HUES48 (cell line): ENCODE measurements at regions not wholly inside any gene's neighbourhood (a gene's known extent, or its start where the extent isn't known, plus 50 kb on each side); places are given as distances from the start of the nearest gene placed in this dataset.

Experiments used
- H3K27ac ChIP-seq: one replicate; pipeline ENCODE4 v1.7.0; 2013; ENCODE audit warnings: low read depth, low read length, inconsistent platforms
- H3K27me3 ChIP-seq: 2 replicates; pipeline ENCODE4 v1.6.1; 2013; ENCODE audit warnings: mild to moderate bottlenecking, low read length; ENCODE audit not compliant: control insufficient read depth, insufficient read depth
- H3K36me3 ChIP-seq: 2 replicates; pipeline ENCODE4 v1.6.1; 2013; ENCODE audit warnings: low read length; ENCODE audit not compliant: control insufficient read depth, insufficient read depth
- H3K4me1 ChIP-seq: 2 replicates; pipeline ENCODE4 v1.6.1; 2013; ENCODE audit warnings: mild to moderate bottlenecking, low read length; ENCODE audit not compliant: control insufficient read depth, insufficient read depth
- H3K4me3 ChIP-seq: 2 replicates; pipeline ENCODE4 v1.5.1; 2013; ENCODE audit warnings: mild to moderate bottlenecking, low read depth, low read length
- H3K9ac ChIP-seq: 2 replicates; pipeline ENCODE4 v1.6.1; 2013; ENCODE audit warnings: mild to moderate bottlenecking, low read depth, low read length, moderate library complexity
- H3K9me3 ChIP-seq: 2 replicates; pipeline ENCODE4 v1.6.1; 2013; ENCODE audit warnings: low read length; ENCODE audit not compliant: control insufficient read depth, insufficient read depth

GRCh38 chr9:28365728-28366127, 792.4 kb upstream of the C9orf72 start:
- H3K36me3 ChIP-seq: no peaks in the 10 kb centered on the region
- no peaks in the 10 kb centered on the region for H3K27me3 ChIP-seq
- no peak overlapping the region for H3K27ac ChIP-seq
- H3K9me3 ChIP-seq: no peaks in the 10 kb centered on the region
- no peak overlapping the region for H3K9ac ChIP-seq
- H3K4me1 ChIP-seq: peaks cover 12% of the 10 kb centered on the region
- no peak overlapping the region for H3K4me3 ChIP-seq

DNA sequence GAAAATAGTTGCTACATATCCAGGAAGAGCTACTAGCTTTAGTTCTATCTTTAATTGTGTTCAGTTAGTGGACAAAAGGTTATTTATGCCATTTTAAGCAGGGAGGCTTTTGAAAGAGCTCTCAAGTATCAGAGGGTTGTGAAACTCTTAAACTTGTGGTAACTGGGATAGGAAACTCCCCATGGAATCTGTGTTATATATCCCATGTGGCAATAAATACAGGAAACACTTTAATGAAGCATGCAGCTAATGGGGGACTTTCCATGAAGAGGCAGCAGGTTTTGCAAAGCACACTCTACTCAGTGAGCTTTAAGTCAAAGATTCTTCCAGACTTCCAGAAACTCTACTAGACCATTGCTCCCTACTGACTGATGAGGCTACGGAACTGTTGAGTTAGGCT, 805.0 kb upstream of the C9orf72 start:
- H3K9me3 ChIP-seq: no peaks in the 10 kb centered on the region
- no peak overlapping the region for H3K9ac ChIP-seq
- H3K4me3 ChIP-seq: no peak overlapping the region
- H3K36me3 ChIP-seq: no peaks in the 10 kb centered on the region
- no peak overlapping the region for H3K27ac ChIP-seq
- no peaks in the 10 kb centered on the region for H3K4me1 ChIP-seq
- no peaks in the 10 kb centered on the region for H3K27me3 ChIP-seq

- H3K4me1 ChIP-seq: no peaks in the 10 kb centered on the region
- H3K4me3 ChIP-seq: no peak overlapping the region
- H3K9me3 ChIP-seq: no peaks in the 10 kb centered on the region
- H3K9ac ChIP-seq: no peak overlapping the region
- no peaks in the 10 kb centered on the region for H3K36me3 ChIP-seq
- H3K27ac ChIP-seq: no peak overlapping the region
- H3K27me3 ChIP-seq: no peaks in the 10 kb centered on the region
Observed at GRCh38 chr9:28379082-28379481, 805.8 kb upstream of the C9orf72 start.

DNA sequence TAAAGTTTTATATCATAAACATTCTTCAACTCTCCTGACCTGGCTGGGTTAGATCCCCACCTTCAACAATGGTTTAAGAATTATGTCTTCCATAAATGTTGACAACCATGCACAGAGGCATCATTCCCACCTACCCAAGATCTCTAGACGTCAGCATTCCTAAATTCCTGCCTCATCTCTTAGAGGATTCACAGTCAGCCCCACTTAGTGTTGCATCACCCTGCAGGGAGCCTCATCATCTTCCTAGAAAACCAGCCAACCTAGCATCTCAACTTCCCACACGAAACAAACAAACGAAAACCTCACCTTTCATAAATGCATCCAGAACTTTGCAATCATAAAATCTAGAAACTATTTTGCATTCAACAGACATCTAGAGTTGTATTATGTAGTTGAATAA, 816.1 kb upstream of the C9orf72 start:
- Histone ChIP-seq H3K9me3 (no peaks in the 10 kb centered on the region), H3K27ac (no peak overlapping the region), H3K36me3 (no peaks in the 10 kb centered on the region), H3K4me1 (no peaks in the 10 kb centered on the region), H3K27me3 (no peaks in the 10 kb centered on the region), H3K9ac (no peak overlapping the region), H3K4me3 (no peak overlapping the region)

- no peak overlapping the region for H3K9ac ChIP-seq
- no peak overlapping the region for H3K4me3 ChIP-seq
- H3K36me3 ChIP-seq: no peaks in the 10 kb centered on the region
- H3K9me3 ChIP-seq: no peaks in the 10 kb centered on the region
- no peaks in the 10 kb centered on the region for H3K4me1 ChIP-seq
- no peak overlapping the region for H3K27ac ChIP-seq
- H3K27me3 ChIP-seq: no peaks in the 10 kb centered on the region
Observed at GRCh38 chr9:28394774-28395173, 821.5 kb upstream of the C9orf72 start.

DNA sequence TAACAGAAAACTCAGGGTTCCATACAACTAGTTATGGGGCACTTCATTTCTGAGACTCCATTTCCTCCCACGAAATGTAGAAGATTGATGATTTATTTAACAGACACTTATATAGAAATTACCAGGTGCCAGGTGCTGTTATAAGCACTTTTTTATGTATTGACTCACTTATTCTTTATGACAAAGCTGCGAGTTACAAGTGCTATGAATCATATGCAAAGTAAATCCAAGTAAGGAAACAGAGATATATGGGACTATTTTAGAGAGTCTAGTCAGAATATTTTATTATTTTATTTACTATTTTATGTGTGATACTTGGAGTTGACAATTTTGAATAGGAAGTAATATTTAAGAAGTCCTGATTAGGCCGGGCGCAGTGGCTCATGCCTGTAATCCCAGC, 822.8 kb upstream of the C9orf72 start:
- no peaks in the 10 kb centered on the region for H3K27me3 ChIP-seq
- H3K9me3 ChIP-seq: no peaks in the 10 kb centered on the region
- H3K27ac ChIP-seq: no peak overlapping the region
- H3K4me1 ChIP-seq: no peaks in the 10 kb centered on the region
- H3K36me3 ChIP-seq: no peaks in the 10 kb centered on the region
- H3K4me3 ChIP-seq: no peak overlapping the region
- no peak overlapping the region for H3K9ac ChIP-seq

GRCh38 chr9:28407351-28407750, 834.1 kb upstream of the C9orf72 start:
- Histone ChIP-seq H3K9ac (no peak overlapping the region), H3K4me1 (no peaks in the 10 kb centered on the region), H3K4me3 (no peak overlapping the region), H3K27me3 (no peaks in the 10 kb centered on the region), H3K9me3 (no peaks in the 10 kb centered on the region), H3K27ac (no peak overlapping the region), H3K36me3 (no peaks in the 10 kb centered on the region)

DNA sequence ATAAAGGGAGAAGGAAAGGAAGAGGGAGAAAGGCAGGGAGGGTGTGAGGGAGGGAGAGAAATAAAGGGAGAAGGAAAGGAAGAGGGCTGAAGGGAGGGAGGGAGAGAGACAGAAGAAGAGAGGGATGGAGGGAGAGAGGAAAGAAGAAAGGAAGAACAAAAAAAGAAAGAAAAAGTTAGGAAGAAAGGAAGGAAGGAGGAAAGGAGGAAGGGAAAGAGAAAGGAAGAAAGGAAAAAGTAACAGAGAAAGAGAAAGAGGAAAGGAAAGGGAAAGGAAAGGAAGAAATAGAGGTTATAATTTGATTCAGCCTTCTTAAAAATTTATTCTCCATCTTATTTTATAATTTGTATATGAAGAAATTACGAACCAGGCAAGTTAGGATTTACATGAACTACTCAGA, 836.6 kb upstream of the C9orf72 start:
- H3K27me3 ChIP-seq: no peaks in the 10 kb centered on the region
- no peaks in the 10 kb centered on the region for H3K36me3 ChIP-seq
- H3K4me3 ChIP-seq: no peak overlapping the region
- H3K9me3 ChIP-seq: no peaks in the 10 kb centered on the region
- no peaks in the 10 kb centered on the region for H3K4me1 ChIP-seq
- no peak overlapping the region for H3K9ac ChIP-seq
- H3K27ac ChIP-seq: no peak overlapping the region

GRCh38 chr9:28410411-28410810, 837.1 kb upstream of the C9orf72 start:
- no peak overlapping the region for H3K9ac ChIP-seq
- no peaks in the 10 kb centered on the region for H3K36me3 ChIP-seq
- no peaks in the 10 kb centered on the region for H3K4me1 ChIP-seq
- H3K27me3 ChIP-seq: no peaks in the 10 kb centered on the region
- no peak overlapping the region for H3K4me3 ChIP-seq
- no peak overlapping the region for H3K27ac ChIP-seq
- H3K9me3 ChIP-seq: no peaks in the 10 kb centered on the region

DNA sequence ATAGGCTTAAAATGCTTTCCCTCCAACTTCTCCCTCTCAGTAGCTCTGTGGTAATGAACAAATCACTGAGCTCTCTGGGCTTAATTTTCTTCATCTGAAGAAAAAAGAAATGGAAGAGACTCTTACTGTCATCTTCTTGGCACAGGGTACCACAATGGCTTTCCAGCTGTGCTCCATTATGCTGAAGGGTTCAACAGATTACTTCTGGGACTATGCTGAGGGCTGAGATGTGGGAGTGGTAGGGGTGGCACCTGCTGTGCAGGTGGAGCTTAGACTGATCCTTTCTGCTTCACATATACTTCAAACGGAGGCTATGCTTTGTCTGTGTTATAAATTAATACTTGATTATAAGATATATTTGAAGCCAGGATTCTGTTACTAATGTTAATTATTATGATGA, 840.2 kb upstream of the C9orf72 start:
- no peaks in the 10 kb centered on the region for H3K9me3 ChIP-seq
- H3K4me1 ChIP-seq: no peaks in the 10 kb centered on the region
- no peak overlapping the region for H3K9ac ChIP-seq
- no peaks in the 10 kb centered on the region for H3K27me3 ChIP-seq
- H3K27ac ChIP-seq: no peak overlapping the region
- H3K36me3 ChIP-seq: no peaks in the 10 kb centered on the region
- H3K4me3 ChIP-seq: no peak overlapping the region

GRCh38 chr9:28423255-28423654, 850.0 kb upstream of the C9orf72 start:
- Histone ChIP-seq H3K9ac (no peak overlapping the region), H3K4me1 (no peaks in the 10 kb centered on the region), H3K4me3 (no peak overlapping the region), H3K36me3 (no peaks in the 10 kb centered on the region), H3K9me3 (no peaks in the 10 kb centered on the region), H3K27me3 (no peaks in the 10 kb centered on the region), H3K27ac (no peak overlapping the region)

DNA sequence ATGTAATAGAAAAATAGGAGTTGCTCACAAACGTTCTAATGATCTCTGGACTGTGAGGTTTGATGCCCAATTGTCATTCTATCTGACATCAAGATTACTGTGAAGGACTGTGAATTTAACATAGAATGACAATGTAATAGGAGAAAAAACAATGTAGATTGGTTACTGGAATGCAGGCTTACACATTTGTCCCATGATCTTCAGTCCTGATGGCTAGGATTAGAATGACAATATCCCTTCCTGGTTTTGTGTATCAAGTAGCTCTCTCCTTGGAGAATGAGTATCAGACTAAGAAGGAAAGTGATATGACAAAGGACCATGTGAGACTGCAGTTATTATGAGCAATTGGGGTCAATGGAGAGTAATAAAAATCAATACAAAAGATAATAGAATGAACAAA, 862.2 kb upstream of the C9orf72 start:
- H3K9me3 ChIP-seq: no peaks in the 10 kb centered on the region
- no peak overlapping the region for H3K9ac ChIP-seq
- no peaks in the 10 kb centered on the region for H3K36me3 ChIP-seq
- H3K27me3 ChIP-seq: no peaks in the 10 kb centered on the region
- no peak overlapping the region for H3K27ac ChIP-seq
- no peak overlapping the region for H3K4me3 ChIP-seq
- H3K4me1 ChIP-seq: no peaks in the 10 kb centered on the region
